NCI-H82 (cell line): ENCODE measurements at regions not wholly inside any gene's neighbourhood (a gene's known extent, or its start where the extent isn't known, plus 50 kb on each side); places are given as distances from the start of the nearest gene placed in this dataset.

Experiments
- DNase-seq: peaks from one replicate; lab custom pipeline; 2025; lab: John Stamatoyannopoulos, UW

GRCh38 chr12:115760231-115760630, 517.3 kb downstream of the MED13L start:
- DNase-seq: no peak

- DNase-seq: no peak
Measured at GRCh38 chr12:115758877-115759620, 518.4 kb downstream of the MED13L start.

GRCh38 chr12:115758183-115758582, 519.3 kb downstream of the MED13L start:
- no peak for DNase-seq

GRCh38 chr12:115756804-115757203, 520.7 kb downstream of the MED13L start:
- no peak for DNase-seq

- DNase-seq: peak; percentile 44
Measured at GRCh38 chr12:115756271-115756670, 521.2 kb downstream of the MED13L start.

- peak; percentile 46 for DNase-seq
Measured at GRCh38 chr12:115755725-115756085, 521.8 kb downstream of the MED13L start.

GRCh38 chr12:115755061-115755724, 522.3 kb downstream of the MED13L start:
- DNase-seq: no peak

- peak; percentile 88 for DNase-seq
Measured at GRCh38 chr12:115752913-115753726, 524.4 kb downstream of the MED13L start.

GRCh38 chr12:115752156-115752555, 525.3 kb downstream of the MED13L start:
- no peak for DNase-seq

GRCh38 chr12:115750340-115750739, 527.2 kb downstream of the MED13L start:
- no peak for DNase-seq

- no peak for DNase-seq
Measured at GRCh38 chr12:115749071-115749841, 528.2 kb downstream of the MED13L start.

- DNase-seq: no peak
Measured at GRCh38 chr12:115740586-115741155, 536.8 kb downstream of the MED13L start.

- DNase-seq: no peak
Measured at GRCh38 chr12:115737895-115738294, 539.6 kb downstream of the MED13L start.

GRCh38 chr12:115736360-115736759, 541.1 kb downstream of the MED13L start:
- no peak for DNase-seq

GRCh38 chr12:115730975-115731541, 546.4 kb downstream of the MED13L start:
- no peak for DNase-seq

- peak; percentile 50 for DNase-seq
Measured at GRCh38 chr12:115726691-115727090, 550.8 kb downstream of the MED13L start.

GRCh38 chr12:115722181-115722580, 555.3 kb downstream of the MED13L start:
- DNase-seq: no peak

- no peak for DNase-seq
Measured at GRCh38 chr12:115716551-115716950, 560.9 kb downstream of the MED13L start.

- DNase-seq: no peak
Measured at GRCh38 chr12:115712676-115713075, 564.8 kb downstream of the MED13L start.

- DNase-seq: no peak
Measured at GRCh38 chr12:115710104-115710564, 567.4 kb downstream of the MED13L start.

GRCh38 chr12:115709540-115710011, 567.9 kb downstream of the MED13L start:
- no peak for DNase-seq
